GM12878 (cell line): ENCODE measurements at regions not wholly inside any gene's neighbourhood (a gene's known extent, or its start where the extent isn't known, plus 50 kb on each side); places are given as distances from the start of the nearest gene placed in this dataset.

Experiments used
- ATAC-seq: fragments of 200-7000 bp; cut with Tn5 transposase; 3 replicates; pipeline ENCODE4 v1.9.1; 2020; ENCODE audit warnings: mild to moderate bottlenecking, moderate library complexity
- BruUV-seq: library from RNA; stranded (reverse); fragments of 400-500 nt; replicated peaks from 2 replicates; lab custom pipeline; 2021; lab: Mats Ljungman, UMichigan
- CTCF ChIA-PET: fragments of 300-600 bp; sonication (Branson Sonifier 250); formaldehyde crosslinking; extraction: SDS; loops from one replicate; lab custom pipeline; 2021; ENCODE audit warnings: inconsistent platforms; lab: Yijun Ruan, JAX
- POLR2A ChIA-PET: fragments of 350-600 bp; formaldehyde crosslinking; extraction: SDS; loops from one replicate; lab custom pipeline; 2021; ENCODE audit warnings: inconsistent platforms; lab: Charles Lee
- RAD21 ChIA-PET: fragments of 300-600 bp; sonication (Branson Sonifier 250); formaldehyde crosslinking; loops from one replicate; lab custom pipeline; 2023; ENCODE audit warnings: antibody characterized with exemption; ENCODE audit not compliant: unreplicated experiment; lab: Charles Lee
- SMC1A ChIA-PET: fragments of 300-600 bp; sonication (Branson Sonifier 250); formaldehyde crosslinking; loops from one replicate; lab custom pipeline; 2023; ENCODE audit not compliant: unreplicated experiment, uncharacterized antibody; lab: Charles Lee
- DNase-seq: peaks from one replicate; pipeline ENCODE4 v3.0.0-alpha.2; 2011; ENCODE audit warnings: low read depth, low spot score
- FAIRE-seq: peaks from 3 replicates; lab custom pipeline; 2011; peaks lifted over from hg19 to GRCh38; lab: Jason Lieb, UNC
- H2AFZ ChIP-seq: 2 replicates; pipeline ENCODE4 v1.6.0; 2011; ENCODE audit warnings: low read depth, low read length, control low read depth; ENCODE audit not compliant: control insufficient read depth
- H3K27ac ChIP-seq: 2 replicates; pipeline ENCODE4 v1.5.1; 2011; ENCODE audit warnings: control low read depth; ENCODE audit not compliant: control insufficient read depth, insufficient read depth
- H3K27me3 ChIP-seq, 2 experiments: replicated peaks in 1 of 2; 2 replicates each; pipeline versions ENCODE4 v1.6.0 to v1.6.1; 2011; ENCODE audit warnings: low read length in 1 of 2; ENCODE audit not compliant: control insufficient read depth in 2 of 2, insufficient read depth in 2 of 2
- H3K36me3 ChIP-seq, 2 experiments: 2 replicates each; pipeline ENCODE4 v1.5.1; 2011; ENCODE audit warnings: low read length in 1 of 2; ENCODE audit not compliant: control insufficient read depth in 2 of 2, insufficient read depth in 2 of 2
- H3K4me1 ChIP-seq: 2 replicates; pipeline ENCODE4 v1.6.1; 2011; ENCODE audit warnings: mild to moderate bottlenecking, low read length, moderate library complexity, mixed read lengths; ENCODE audit not compliant: control insufficient read depth, insufficient read depth
- H3K4me2 ChIP-seq: 2 replicates; pipeline ENCODE4 v1.6.0; 2011; ENCODE audit warnings: control low read depth; ENCODE audit not compliant: control insufficient read depth, insufficient read depth
- H3K4me3 ChIP-seq: fragments of 200-600 bp; sonication (generic); 2 replicates; pipeline ENCODE4 v1.5.1; 2016
- H3K79me2 ChIP-seq: 2 replicates; pipeline ENCODE4 v1.6.0; 2011; ENCODE audit warnings: low read length; ENCODE audit not compliant: control insufficient read depth, insufficient read depth
- H3K9ac ChIP-seq: 2 replicates; pipeline ENCODE4 v1.8.0; 2011; ENCODE audit warnings: low read length, control low read depth, mixed read lengths; ENCODE audit not compliant: control insufficient read depth, insufficient read depth
- H3K9me3 ChIP-seq: replicated peaks from 3 replicates; pipeline ENCODE4 v1.5.1; 2011; ENCODE audit warnings: mild to moderate bottlenecking, low read length; ENCODE audit not compliant: control insufficient read depth, insufficient read depth
- H4K20me1 ChIP-seq: 2 replicates; pipeline ENCODE4 v1.6.0; 2011; ENCODE audit not compliant: control insufficient read depth, insufficient read depth
- GATAD2B ChIP-seq: fragments of 450-650 bp; conservative IDR thresholded peaks from 2 replicates; pipeline ENCODE4 v1.6.1; 2017; ENCODE audit warnings: low read depth, mild to moderate bottlenecking, moderate library complexity
- KDM1A ChIP-seq: fragments of 200-600 bp; sonication (generic); IDR thresholded peaks from 2 replicates; pipeline ENCODE4 v1.6.1; 2016; ENCODE audit warnings: borderline replicate concordance
- REST ChIP-seq: IDR thresholded peaks from 2 replicates; pipeline ENCODE4 v1.6.1; 2012; ENCODE audit warnings: mild to moderate bottlenecking, low read depth, low read length
- SPI1 ChIP-seq: IDR thresholded peaks from 2 replicates; pipeline ENCODE4 v1.6.1; 2011; ENCODE audit warnings: low read depth, mild to moderate bottlenecking, low read length, moderate library complexity, borderline replicate concordance; ENCODE audit not compliant: insufficient read depth
- SREBF1 ChIP-seq: IDR thresholded peaks from 2 replicates; pipeline ENCODE4 v1.6.1; 2012; ENCODE audit warnings: mild to moderate bottlenecking, low read length
- WGBS: methylation state at CpG from one replicate; pipeline ENCODE4 v1.1.6; 2016; ENCODE audit warnings: low lambda C conversion rate; ENCODE audit not compliant: insufficient replicate concordance, insufficient coverage; ENCODE audit errors: missing lambda C conversion rate; 5-methylcytosine and 5-hydroxymethylcytosine counted together
- in situ Hi-C: fragments of 300-500 bp; cut with MboI; formaldehyde crosslinking; loops from 9 replicates; pipeline ENCODE4 v1.14.3; 2018; ENCODE audit warnings: mixed read lengths
- intact Hi-C: fragments of 100-400 bp; cut with micrococcal nuclease; formaldehyde crosslinking; loops from one replicate; pipeline ENCODE4 v1.14.2; 2022; ENCODE audit not compliant: unreplicated experiment

- Histone ChIP-seq H3K27ac (no peak overlapping the region), H4K20me1 (no peaks in the 10 kb centered on the region), H2AFZ (no peak overlapping the region), H3K4me3 (no peak overlapping the region), H3K9me3 (no peaks in the 10 kb centered on the region), H3K9ac (no peak overlapping the region), H3K36me3 (no peaks in the 10 kb centered on the region), H3K4me2 (no peak overlapping the region), H3K27me3 (no peaks in the 10 kb centered on the region), H3K4me1 (no peaks in the 10 kb centered on the region), H3K79me2 (no peaks in the 10 kb centered on the region)
- FAIRE-seq (no peak), ATAC-seq (peak; percentile 34), DNase-seq (no peak)
- CTCF ChIA-PET = interaction anchor here (0.6 to 7.8 kb wide), 8 partner anchors 8 to 291 kb away, joined by 3 to 80 read pairs (median 5); partner anchors contain the start of gene NOL4
- RAD21 ChIA-PET = interaction anchor here (1.4 to 2.0 kb wide), 2 partner anchors 8 to 192 kb away, joined by 9 to 15 read pairs; no protein-coding TSS in a partner anchor
- SMC1A ChIA-PET = interaction anchor here (0.7 to 1.8 kb wide), 9 partner anchors 9 to 292 kb away, joined by 3 to 11 read pairs (median 3); no protein-coding TSS in a partner anchor
- no TSS peak for BruUV-seq
- in situ Hi-C loops = no loop called here
- TF ChIP-seq REST = no peak
- no peak for TF ChIP-seq SREBF1
- TF ChIP-seq KDM1A = no peak
- no peak for TF ChIP-seq GATAD2B
- no peak for TF ChIP-seq SPI1
- 0% methylated on average over 1 of the region's 1 CpG for WGBS
- POLR2A ChIA-PET = interaction anchor here (0.7 kb wide), 1 partner anchor 168 kb away, joined by 3 read pairs; no protein-coding TSS in a partner anchor
- intact Hi-C loops = no loop called here
Measured at GRCh38 chr18:34131006-34131405, 93.7 kb downstream of the NOL4 start.
